ENCODE measurements at regions not wholly inside any gene's neighbourhood (a gene's known extent, or its start where the extent isn't known, plus 50 kb on each side); places are given as distances from the start of the nearest gene placed in this dataset.
A peak's percentile ranks its signal among the peaks of the same experiment; 100 is the strongest.

DNA sequence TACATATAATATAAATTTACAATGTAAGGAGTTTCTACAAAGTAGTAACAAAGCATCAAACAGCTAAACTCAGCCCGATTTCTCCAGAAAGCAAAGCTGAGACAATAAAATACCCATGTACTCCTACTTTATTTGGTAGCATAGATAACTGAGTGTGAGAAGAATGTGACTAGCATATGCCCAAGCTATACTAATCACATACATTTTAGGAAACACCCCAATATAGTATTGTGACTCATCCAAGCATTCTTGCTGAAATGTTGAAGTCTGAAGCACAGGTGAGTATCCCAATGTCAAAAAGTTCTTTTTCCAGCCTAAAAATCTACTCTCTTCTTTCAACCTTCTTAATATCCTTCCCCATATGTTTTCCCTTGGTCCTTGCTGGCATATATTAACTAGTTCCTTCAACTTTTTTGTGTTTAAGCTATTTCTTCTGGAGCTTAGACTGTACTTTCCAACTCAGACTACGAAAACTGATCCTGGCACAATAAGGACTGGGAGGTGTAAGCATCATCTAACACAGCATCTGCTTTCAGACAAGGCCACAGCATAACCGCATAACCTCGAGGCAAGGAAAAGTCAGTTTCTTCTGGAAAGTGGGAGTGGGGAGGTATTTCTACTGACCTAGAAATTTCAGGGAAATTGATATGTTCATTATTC, 163.0 kb upstream of the RNPC3 start:
- H3K4me1 Mint-ChIP-seq, result no peaks in the 10 kb centered on the region
- Histone ChIP-seq H3K4me2 (no peak overlapping the region), H3K4me3 (no peak overlapping the region), H3K9ac (no peak overlapping the region), H2AFZ (replicated peaks) (peak overlapping the region; percentile 28), H3F3A (ENCODE audit: low read depth) (peaks cover 25% of the 10 kb centered on the region), H3K36me3 (no peaks in the 10 kb centered on the region), H3K79me2 (ENCODE audit: low read depth) (no peaks in the 10 kb centered on the region), H3K27ac (peak overlapping the region; percentile 38), H3K4me1 (no peaks in the 10 kb centered on the region), H3K27me3 (no peaks in the 10 kb centered on the region), H3K9me3 (ENCODE audit: low read depth) (no peaks in the 10 kb centered on the region), H4K20me1 (ENCODE audit: low read depth) (no peaks in the 10 kb centered on the region)
- no peaks in the 10 kb centered on the region for H3K9me3 Mint-ChIP-seq
- H3K4me3 Mint-ChIP-seq, result no peak overlapping the region
- no peak for TF ChIP-seq EZH2 (IDR thresholded peaks at IDR 0.05)
- TF ChIP-seq EZH2phosphoT487 (IDR thresholded peaks at IDR 0.05), result no peak
- TF ChIP-seq, protein P1, sequence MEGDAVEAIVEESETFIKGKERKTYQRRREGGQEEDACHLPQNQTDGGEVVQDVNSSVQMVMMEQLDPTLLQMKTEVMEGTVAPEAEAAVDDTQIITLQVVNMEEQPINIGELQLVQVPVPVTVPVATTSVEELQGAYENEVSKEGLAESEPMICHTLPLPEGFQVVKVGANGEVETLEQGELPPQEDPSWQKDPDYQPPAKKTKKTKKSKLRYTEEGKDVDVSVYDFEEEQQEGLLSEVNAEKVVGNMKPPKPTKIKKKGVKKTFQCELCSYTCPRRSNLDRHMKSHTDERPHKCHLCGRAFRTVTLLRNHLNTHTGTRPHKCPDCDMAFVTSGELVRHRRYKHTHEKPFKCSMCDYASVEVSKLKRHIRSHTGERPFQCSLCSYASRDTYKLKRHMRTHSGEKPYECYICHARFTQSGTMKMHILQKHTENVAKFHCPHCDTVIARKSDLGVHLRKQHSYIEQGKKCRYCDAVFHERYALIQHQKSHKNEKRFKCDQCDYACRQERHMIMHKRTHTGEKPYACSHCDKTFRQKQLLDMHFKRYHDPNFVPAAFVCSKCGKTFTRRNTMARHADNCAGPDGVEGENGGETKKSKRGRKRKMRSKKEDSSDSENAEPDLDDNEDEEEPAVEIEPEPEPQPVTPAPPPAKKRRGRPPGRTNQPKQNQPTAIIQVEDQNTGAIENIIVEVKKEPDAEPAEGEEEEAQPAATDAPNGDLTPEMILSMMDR (IDR thresholded peaks at IDR 0.05), result no peak
- H3K27ac Mint-ChIP-seq, result no peak overlapping the region
- DNase-seq (ENCODE audit: low spot score), result no peak
- no peaks in the 10 kb centered on the region for H3K27me3 Mint-ChIP-seq (ENCODE audit: insufficient read depth, low read depth)
- no peaks in the 10 kb centered on the region for H3K36me3 Mint-ChIP-seq

GRCh38 chr1:103353391-103353790, 172.1 kb upstream of the RNPC3 start:
- H4K20me1 ChIP-seq (ENCODE audit: low read depth), result no peaks in the 10 kb centered on the region
- H3K9me3 ChIP-seq (ENCODE audit: low read depth), result no peaks in the 10 kb centered on the region
- Mint-ChIP-seq H3K27me3 (ENCODE audit: insufficient read depth, low read depth) (no peaks in the 10 kb centered on the region), H3K4me1 (no peaks in the 10 kb centered on the region), H3K27ac (no peak overlapping the region), H3K36me3 (no peaks in the 10 kb centered on the region), H3K9me3 (no peaks in the 10 kb centered on the region), H3K4me3 (no peak overlapping the region)
- no peak for DNase-seq (ENCODE audit: low spot score)
- H3K4me2 ChIP-seq, result no peak overlapping the region
- no peaks in the 10 kb centered on the region for H3F3A ChIP-seq (ENCODE audit: low read depth)
- H3K4me3 ChIP-seq, result no peak overlapping the region
- H2AFZ ChIP-seq (replicated peaks), result no peak overlapping the region
- no peaks in the 10 kb centered on the region for H3K36me3 ChIP-seq
- H3K27ac ChIP-seq, result no peak overlapping the region
- H3K27me3 ChIP-seq, result no peaks in the 10 kb centered on the region
- H3K4me1 ChIP-seq, result no peaks in the 10 kb centered on the region
- TF ChIP-seq, protein P1 (IDR thresholded peaks at IDR 0.05), result no peak
- TF ChIP-seq EZH2phosphoT487 (IDR thresholded peaks at IDR 0.05) (no peak), EZH2 (IDR thresholded peaks at IDR 0.05) (no peak)
- no peaks in the 10 kb centered on the region for H3K79me2 ChIP-seq (ENCODE audit: low read depth)
- no peak overlapping the region for H3K9ac ChIP-seq

DNA sequence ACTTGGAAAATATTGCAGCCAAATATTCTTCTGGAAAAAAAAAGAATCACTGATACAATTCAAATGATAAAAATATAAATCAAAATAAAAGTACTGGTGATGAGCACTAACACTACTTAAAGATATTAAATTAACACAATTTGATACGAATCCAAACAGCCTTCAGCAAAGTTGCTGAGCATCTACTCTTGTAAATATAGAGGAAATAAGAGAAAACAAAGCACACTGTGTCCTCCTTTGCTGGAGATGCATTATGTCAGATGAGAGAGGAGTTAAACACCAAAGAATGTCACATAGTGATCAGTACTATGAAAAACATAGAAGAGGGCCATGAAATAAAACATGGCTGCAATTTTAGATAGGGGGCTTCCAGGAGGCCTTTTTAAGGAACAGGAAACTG, 177.4 kb upstream of the RNPC3 start:
- DNase-seq (ENCODE audit: low spot score), result no peak
- no peaks in the 10 kb centered on the region for H3K27me3 ChIP-seq
- H3K9me3 ChIP-seq (ENCODE audit: low read depth), result no peaks in the 10 kb centered on the region
- no peak overlapping the region for H3K4me2 ChIP-seq
- no peaks in the 10 kb centered on the region for H3F3A ChIP-seq (ENCODE audit: low read depth)
- no peak overlapping the region for H3K4me3 ChIP-seq
- H3K36me3 Mint-ChIP-seq, result no peaks in the 10 kb centered on the region
- no peak overlapping the region for H3K27ac Mint-ChIP-seq
- no peaks in the 10 kb centered on the region for H3K4me1 Mint-ChIP-seq
- H3K9ac ChIP-seq, result no peak overlapping the region
- H3K4me3 Mint-ChIP-seq, result no peak overlapping the region
- no peaks in the 10 kb centered on the region for H3K9me3 Mint-ChIP-seq
- no peaks in the 10 kb centered on the region for H3K79me2 ChIP-seq (ENCODE audit: low read depth)
- H3K27me3 Mint-ChIP-seq (ENCODE audit: insufficient read depth, low read depth), result no peaks in the 10 kb centered on the region
- H4K20me1 ChIP-seq (ENCODE audit: low read depth), result no peaks in the 10 kb centered on the region
- H3K27ac ChIP-seq, result no peak overlapping the region
- H3K36me3 ChIP-seq, result no peaks in the 10 kb centered on the region
- TF ChIP-seq, protein P1 (IDR thresholded peaks at IDR 0.05), result no peak
- TF ChIP-seq EZH2 (IDR thresholded peaks at IDR 0.05) (no peak), EZH2phosphoT487 (IDR thresholded peaks at IDR 0.05) (no peak)
- no peaks in the 10 kb centered on the region for H3K4me1 ChIP-seq
- no peak overlapping the region for H2AFZ ChIP-seq (replicated peaks)

Data from neural progenitor cell (in vitro differentiated cells).